Choroid plexus epithelial cell (primary cell): ENCODE measurements at regions not wholly inside any gene's neighbourhood (a gene's known extent, or its start where the extent isn't known, plus 50 kb on each side); places are given as distances from the start of the nearest gene placed in this dataset.
"Not testable (repeated sequence)": the region's sequence is repeated elsewhere in the genome, so short reads cannot be mapped to it uniquely, and the experiment has no call there.

Experiments used
- DNase-seq: peaks from one replicate; pipeline ENCODE4 v3.0.0-alpha.2; 2010; ENCODE audit warnings: low read depth
- H3K4me3 ChIP-seq: 2 replicates; pipeline ENCODE4 v1.5.1; 2011; ENCODE audit warnings: low read depth, mild to moderate bottlenecking, control low read depth, low read length, moderate library complexity
- CTCF ChIP-seq: conservative IDR thresholded peaks from 2 replicates; pipeline ENCODE4 v1.5.1; 2011; ENCODE audit warnings: low read depth, mild to moderate bottlenecking, control low read depth, inconsistent platforms, low read length, moderate library complexity

GRCh38 chr3:124333931-124334640 is 342.2 kb upstream of the ROPN1 start:
- H3K4me3 ChIP-seq, result no peak overlapping the region
- no peak for TF ChIP-seq CTCF
- no peak for DNase-seq

- no peak for DNase-seq
- H3K4me3 ChIP-seq, result no peak overlapping the region
- no peak for TF ChIP-seq CTCF
Measured at GRCh38 chr3:124336067-124336656, 344.2 kb upstream of the ROPN1 start.

- no peak overlapping the region for H3K4me3 ChIP-seq
- no peak for TF ChIP-seq CTCF
- DNase-seq, result no peak
Measured at GRCh38 chr3:124345845-124346244, 353.9 kb upstream of the ROPN1 start.

GRCh38 chr3:124346487-124346886 is 354.6 kb upstream of the ROPN1 start:
- H3K4me3 ChIP-seq, result no peak overlapping the region
- no peak for TF ChIP-seq CTCF
- DNase-seq, result no peak

GRCh38 chr3:124347418-124347817 is 355.5 kb upstream of the ROPN1 start:
- TF ChIP-seq CTCF, result peak; percentile 13
- DNase-seq, result no peak
- H3K4me3 ChIP-seq, result no peak overlapping the region

GRCh38 chr3:124348555-124348954 is 356.6 kb upstream of the ROPN1 start:
- H3K4me3 ChIP-seq, DNase-seq: not testable (repeated sequence)

GRCh38 chr3:124351430-124352148 is 359.7 kb upstream of the ROPN1 start:
- TF ChIP-seq CTCF, result peak; percentile 75
- H3K4me3 ChIP-seq, result no peak overlapping the region
- DNase-seq, result peak; percentile 86
